DMS 273 (cell line): ENCODE measurements at regions not wholly inside any gene's neighbourhood (a gene's known extent, or its start where the extent isn't known, plus 50 kb on each side); places are given as distances from the start of the nearest gene placed in this dataset.
A peak's percentile ranks its signal among the peaks of the same experiment; 100 is the strongest.

Source experiments
- DNase-seq: peaks from one replicate; lab custom pipeline; 2025; ENCODE audit not compliant: unreplicated experiment; lab: John Stamatoyannopoulos, UW

DNA sequence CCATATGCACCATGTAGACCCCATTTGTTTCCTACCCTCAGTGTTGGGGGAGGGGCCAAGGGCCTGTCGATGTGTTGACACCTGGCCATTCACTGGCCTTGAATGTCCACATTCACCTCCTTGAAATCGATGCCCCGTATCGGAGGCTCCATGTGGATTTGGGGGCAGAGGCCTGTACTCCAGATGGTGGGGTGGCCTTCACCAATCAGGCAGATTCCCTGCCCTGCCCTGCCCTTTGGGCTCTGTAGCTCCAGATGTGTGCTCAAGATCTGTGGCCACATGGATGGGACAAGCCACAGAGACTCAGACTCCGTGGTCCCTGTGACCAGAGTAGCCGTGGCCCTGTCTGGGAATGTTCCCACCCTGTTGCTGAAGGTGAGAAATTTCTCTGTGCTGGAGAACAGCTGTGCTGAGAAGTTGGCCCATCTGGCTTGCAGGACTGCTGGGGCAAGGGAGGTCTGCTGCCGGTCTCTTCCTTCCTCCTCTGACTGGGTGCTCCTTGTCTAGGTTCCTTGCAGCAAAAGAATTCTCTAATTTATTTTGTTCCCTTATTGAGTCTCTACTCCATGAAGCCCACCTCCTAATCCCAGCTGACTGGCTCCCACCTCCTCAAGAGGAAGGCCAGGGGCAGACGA, 221.3 kb downstream of the SEC14L1 start:
- DNase-seq = peak; percentile 78

DNA sequence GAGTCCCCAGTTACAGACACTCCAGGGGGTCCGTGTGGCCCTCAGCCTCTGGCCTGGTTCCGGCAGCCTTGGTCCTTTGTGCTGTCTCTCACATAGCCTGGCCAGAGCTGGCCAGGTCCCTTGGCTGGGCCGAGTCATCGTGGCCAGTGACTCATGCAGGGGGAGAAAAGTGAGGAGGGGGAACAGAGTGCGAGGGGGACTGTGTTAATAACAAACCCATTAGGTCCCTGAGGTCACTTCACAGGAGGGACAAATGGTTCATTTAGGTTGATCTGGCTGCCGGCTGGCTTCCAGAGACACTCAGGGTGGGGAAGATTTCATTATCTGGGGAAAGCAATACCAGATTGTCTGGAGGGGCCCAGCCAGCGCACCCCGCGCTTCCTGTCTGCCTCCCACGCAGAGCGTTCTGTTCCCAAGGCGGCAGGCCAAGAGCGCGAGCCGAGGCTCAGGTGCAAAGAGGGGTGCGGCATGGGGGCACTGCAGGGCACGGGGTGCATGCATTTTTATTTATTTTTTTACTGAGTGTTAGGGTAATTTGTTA, 223.1 kb downstream of the SEC14L1 start:
- DNase-seq = no peak

GRCh38 chr17:77364381-77364911, 223.7 kb downstream of the SEC14L1 start:
- DNase-seq = no peak

- DNase-seq = no peak
These were observed 224.3 kb downstream of the SEC14L1 start for GRCh38 chr17:77364941-77365583.

GRCh38 chr17:77365584-77366186, 224.9 kb downstream of the SEC14L1 start:
- peak; percentile 66 for DNase-seq

- DNase-seq = peak; percentile 79
These were observed 225.4 kb downstream of the SEC14L1 start for GRCh38 chr17:77366206-77366557.

- peak; percentile 91 for DNase-seq
These were observed 225.9 kb downstream of the SEC14L1 start for GRCh38 chr17:77366558-77367245.

- no peak for DNase-seq
These were observed 228.8 kb downstream of the SEC14L1 start for GRCh38 chr17:77369544-77369971.

DNA sequence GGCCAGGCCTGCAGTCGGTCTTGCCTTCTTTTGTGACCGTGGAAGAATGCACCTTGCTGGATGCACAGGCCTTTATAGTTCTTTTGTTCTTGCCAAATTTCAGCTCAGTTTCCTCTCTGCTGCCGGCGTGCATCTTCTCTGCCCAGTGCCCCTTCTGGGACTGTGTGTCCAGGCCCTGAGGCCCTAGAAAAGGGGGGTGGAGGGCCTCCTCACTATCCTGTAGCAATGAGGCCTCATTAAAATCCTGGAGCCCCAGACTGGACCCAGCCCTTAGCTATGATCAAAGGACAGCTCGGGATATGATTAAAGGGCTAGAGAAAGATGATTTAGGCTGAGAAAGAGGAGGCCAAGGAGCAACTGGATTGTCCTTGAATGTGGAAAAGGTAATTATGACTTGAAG, 229.8 kb downstream of the SEC14L1 start:
- no peak for DNase-seq

DNA sequence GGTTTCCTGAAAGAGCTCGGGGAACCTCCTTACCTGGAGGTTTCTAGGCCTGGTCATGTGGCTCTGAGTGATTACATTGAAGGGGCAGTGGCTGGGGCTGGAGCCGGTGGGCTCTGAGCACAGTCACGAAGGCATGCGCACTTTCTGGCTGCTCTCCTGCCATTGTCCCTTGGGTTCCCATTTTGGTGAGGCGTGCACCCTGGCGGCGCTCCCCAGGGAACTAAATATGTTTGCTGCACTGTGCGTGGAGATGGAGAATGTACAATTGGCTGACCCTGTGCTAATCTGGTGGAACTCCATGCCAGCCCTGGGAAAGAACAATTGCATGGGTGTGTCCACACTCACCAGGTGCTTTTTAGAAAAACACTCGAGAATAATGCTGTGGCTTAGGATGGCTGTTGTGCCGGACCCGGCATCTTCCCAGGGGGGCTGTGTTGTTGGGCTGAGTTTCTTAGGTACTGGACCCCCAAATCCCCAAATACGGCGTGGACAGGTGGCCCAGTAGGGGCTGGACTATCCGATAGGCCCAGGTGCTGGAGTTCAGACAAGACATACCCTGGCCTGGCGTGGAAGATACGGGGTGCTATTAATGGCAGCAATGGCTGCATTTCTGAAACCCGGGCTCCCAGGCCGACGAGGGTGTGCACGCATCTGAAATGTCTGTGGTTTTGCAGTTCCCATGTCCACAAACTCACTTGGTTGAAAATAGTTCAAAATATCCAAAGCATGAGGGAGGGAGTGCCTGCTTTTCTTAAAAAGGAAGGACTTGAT, 230.5 kb downstream of the SEC14L1 start:
- no peak for DNase-seq

GRCh38 chr17:77371888-77372443, 231.2 kb downstream of the SEC14L1 start:
- DNase-seq = no peak

DNA sequence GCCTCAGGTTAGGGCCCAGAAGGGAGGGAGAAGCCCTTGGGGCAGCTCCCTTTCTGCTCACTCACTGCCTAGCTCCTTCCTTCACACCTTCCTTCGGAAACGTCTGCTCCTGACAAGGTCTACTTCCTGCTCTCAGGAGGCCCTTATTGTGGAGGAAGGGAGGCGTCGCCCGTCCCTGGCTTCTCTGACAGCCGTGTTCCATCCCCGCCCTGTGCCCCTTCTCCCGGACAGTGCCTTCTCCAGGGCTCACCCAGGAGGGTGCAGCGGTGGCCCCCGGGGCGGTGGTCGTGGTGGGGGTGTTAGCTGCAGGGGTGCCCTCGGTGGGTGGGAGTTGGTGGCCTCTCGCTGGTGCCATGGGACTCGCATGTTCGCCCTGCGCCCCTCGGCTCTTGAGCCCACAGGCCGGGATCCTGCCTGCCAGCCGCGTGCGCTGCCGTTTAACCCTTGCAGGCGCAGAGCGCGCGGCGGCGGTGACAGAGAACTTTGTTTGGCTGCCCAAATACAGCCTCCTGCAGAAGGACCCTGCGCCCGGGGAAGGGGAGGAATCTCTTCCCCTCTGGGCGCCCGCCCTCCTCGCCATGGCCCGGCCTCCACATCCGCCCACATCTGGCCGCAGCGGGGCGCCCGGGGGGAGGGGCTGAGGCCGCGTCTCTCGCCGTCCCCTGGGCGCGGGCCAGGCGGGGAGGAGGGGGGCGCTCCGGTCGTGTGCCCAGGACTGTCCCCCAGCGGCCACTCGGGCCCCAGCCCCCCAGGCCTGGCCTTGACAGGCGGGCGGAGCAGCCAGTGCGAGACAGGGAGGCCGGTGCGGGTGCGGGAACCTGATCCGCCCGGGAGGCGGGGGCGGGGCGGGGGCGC, 231.9 kb downstream of the SEC14L1 start:
- DNase-seq = peak; percentile 94

- peak; percentile 69 for DNase-seq
These were observed 232.8 kb downstream of the SEC14L1 start for GRCh38 chr17:77373299-77374169.

GRCh38 chr17:77374170-77374936, 233.6 kb downstream of the SEC14L1 start:
- DNase-seq = peak; percentile 96

GRCh38 chr17:77375108-77375916, 234.5 kb downstream of the SEC14L1 start:
- DNase-seq = peak; percentile 71

DNA sequence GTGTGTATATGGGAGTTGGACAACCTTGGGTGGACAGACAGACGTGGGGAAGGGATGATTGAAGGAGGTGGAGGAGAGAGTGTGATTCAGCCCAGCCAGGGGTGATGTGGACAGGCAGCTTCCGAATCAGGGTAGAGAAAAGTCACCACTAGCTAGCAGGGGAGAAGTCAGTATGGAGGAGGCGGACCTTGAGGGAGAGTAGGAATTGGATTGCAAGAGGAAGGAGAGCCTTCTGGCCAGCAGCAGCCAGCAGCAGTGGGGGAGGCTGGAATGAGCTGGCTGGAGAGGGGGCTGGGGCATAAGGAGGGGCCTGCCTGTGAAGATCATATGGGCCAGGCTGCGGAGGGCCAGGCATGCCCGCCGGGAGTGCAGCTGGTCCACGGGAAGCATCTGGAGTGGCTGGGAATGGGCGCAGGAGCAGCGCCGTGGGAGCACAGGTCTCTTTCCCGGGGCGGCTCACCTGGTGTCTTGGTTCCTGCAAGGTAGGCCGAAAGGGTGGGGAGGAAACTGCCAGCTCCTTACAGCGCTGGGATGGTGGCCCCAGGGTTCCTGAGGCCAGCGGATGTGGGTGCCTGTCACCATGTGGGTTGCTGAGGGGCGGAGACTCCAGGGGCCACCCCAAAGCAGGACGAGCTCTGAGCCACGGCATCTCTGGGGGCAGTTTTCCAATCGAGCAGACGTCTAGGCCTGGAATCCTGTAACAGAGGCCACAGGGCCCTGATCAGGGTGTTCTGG, 235.3 kb downstream of the SEC14L1 start:
- peak; percentile 87 for DNase-seq
